Left ventricle myocardium inferior (tissue), 1 donor: ENCODE measurements at regions not wholly inside any gene's neighbourhood (a gene's known extent, or its start where the extent isn't known, plus 50 kb on each side); places are given as distances from the start of the nearest gene placed in this dataset.

Experiments
- DNase-seq: peaks from one replicate; pipeline ENCODE4 v3.0.0-alpha.2; 2020
- H3K27ac ChIP-seq: fragments of 200-600 bp; replicated peaks from 2 replicates; pipeline ENCODE4 v1.8.0; 2021
- H3K27me3 ChIP-seq: fragments of 200-600 bp; 2 replicates; pipeline ENCODE4 v1.8.0; 2021; ENCODE audit warnings: low read depth
- H3K36me3 ChIP-seq: fragments of 200-600 bp; 2 replicates; pipeline ENCODE4 v1.8.0; 2021
- H3K4me1 ChIP-seq: fragments of 200-600 bp; 2 replicates; pipeline ENCODE4 v1.8.0; 2021
- H3K4me3 ChIP-seq: fragments of 200-600 bp; 2 replicates; pipeline ENCODE4 v1.8.0; 2021; ENCODE audit warnings: mild to moderate bottlenecking, moderate library complexity
- H3K9me3 ChIP-seq: fragments of 200-600 bp; replicated peaks from 2 replicates; pipeline ENCODE4 v1.8.0; 2021
- CTCF ChIP-seq: fragments of 200-600 bp; IDR thresholded peaks from 2 replicates; pipeline ENCODE4 v1.8.0; 2021; ENCODE audit warnings: antibody characterized with exemption, mild to moderate bottlenecking, borderline replicate concordance
- intact Hi-C: fragments of 100-400 bp; cut with micrococcal nuclease; formaldehyde crosslinking; loops from one replicate; pipeline ENCODE4 v1.11.0; 2022
- donor health status: DM: no; HTN: yes; CAD: no; lungs with severe emphysema.

- intact Hi-C loops, result no loop called here
- no peaks in the 10 kb centered on the region for H3K36me3 ChIP-seq
- no peaks in the 10 kb centered on the region for H3K27me3 ChIP-seq
- no peak overlapping the region for H3K27ac ChIP-seq
- H3K4me1 ChIP-seq, result no peaks in the 10 kb centered on the region
- no peak for DNase-seq
- H3K9me3 ChIP-seq, result no peaks in the 10 kb centered on the region
- TF ChIP-seq CTCF, result no peak
- no peak overlapping the region for H3K4me3 ChIP-seq
Measured at GRCh38 chr4:20353646-20354045, 101.9 kb downstream of the SLIT2 start.

GRCh38 chr4:20354120-20354519, 102.4 kb downstream of the SLIT2 start:
- Histone ChIP-seq H3K4me3 (no peak overlapping the region), H3K27ac (no peak overlapping the region), H3K4me1 (no peaks in the 10 kb centered on the region), H3K27me3 (no peaks in the 10 kb centered on the region), H3K36me3 (no peaks in the 10 kb centered on the region), H3K9me3 (no peaks in the 10 kb centered on the region)
- intact Hi-C loops, result no loop called here
- no peak for DNase-seq
- no peak for TF ChIP-seq CTCF

- no peaks in the 10 kb centered on the region for H3K9me3 ChIP-seq
- no peak for TF ChIP-seq CTCF
- DNase-seq, result no peak
- no peak overlapping the region for H3K27ac ChIP-seq
- intact Hi-C loops, result no loop called here
- H3K4me3 ChIP-seq, result no peak overlapping the region
- H3K27me3 ChIP-seq, result no peaks in the 10 kb centered on the region
- H3K36me3 ChIP-seq, result no peaks in the 10 kb centered on the region
- H3K4me1 ChIP-seq, result no peaks in the 10 kb centered on the region
Measured at GRCh38 chr4:20356565-20356964, 104.9 kb downstream of the SLIT2 start.

GRCh38 chr4:20358110-20358509, 106.4 kb downstream of the SLIT2 start:
- intact Hi-C loops, result no loop called here
- H3K36me3 ChIP-seq, result no peaks in the 10 kb centered on the region
- TF ChIP-seq CTCF, result no peak
- H3K9me3 ChIP-seq, result no peaks in the 10 kb centered on the region
- no peak overlapping the region for H3K4me3 ChIP-seq
- no peak overlapping the region for H3K27ac ChIP-seq
- no peaks in the 10 kb centered on the region for H3K4me1 ChIP-seq
- no peaks in the 10 kb centered on the region for H3K27me3 ChIP-seq
- no peak for DNase-seq

- no peak overlapping the region for H3K4me3 ChIP-seq
Measured at GRCh38 chr4:20359692-20360091, 108.0 kb downstream of the SLIT2 start.

More at GRCh38 chr4:20359692-20360091, 108.0 kb downstream of the SLIT2 start:
- H3K4me1 ChIP-seq, result no peaks in the 10 kb centered on the region
- DNase-seq, result no peak
- H3K36me3 ChIP-seq, result no peaks in the 10 kb centered on the region
- no peaks in the 10 kb centered on the region for H3K9me3 ChIP-seq
- no peak for TF ChIP-seq CTCF
- intact Hi-C loops, result no loop called here
- H3K27ac ChIP-seq, result no peak overlapping the region
- H3K27me3 ChIP-seq, result no peaks in the 10 kb centered on the region
